Uterus (tissue), 3 donors: ENCODE measurements at regions not wholly inside any gene's neighbourhood (a gene's known extent, or its start where the extent isn't known, plus 50 kb on each side); places are given as distances from the start of the nearest gene placed in this dataset.

Source experiments
- DNase-seq, 2 donors: peaks; one replicate each; pipeline ENCODE4 v3.0.0-alpha.2; 2019 to 2020
- H3K27ac ChIP-seq, 2 donors: fragments of 200-600 bp; sonication (generic); 1 replicate in 1 of 2; 2 replicates in 1 of 2; pipeline ENCODE4 v1.5.1; 2016 to 2018
- H3K27me3 ChIP-seq, 2 donors: fragments of 200-600 bp; sonication (generic); one replicate each; pipeline ENCODE4 v1.5.1; 2018 to 2019; ENCODE audit warnings: control low read depth in 1 of 2
- H3K36me3 ChIP-seq, 2 donors: fragments of 200-600 bp; sonication (generic); one replicate each; pipeline ENCODE4 v1.5.1; 2019; ENCODE audit warnings: control low read depth in 1 of 2
- H3K4me1 ChIP-seq, 2 donors: fragments of 200-600 bp; sonication (generic); one replicate each; pipeline ENCODE4 v1.5.1; 2018 to 2019; ENCODE audit warnings: control low read depth in 1 of 2
- H3K4me3 ChIP-seq, 2 donors: fragments of 200-600 bp; sonication (generic); 1 replicate in 1 of 2; 2 replicates in 1 of 2; pipeline ENCODE4 v1.5.1; 2018 to 2019; ENCODE audit warnings: mild to moderate bottlenecking in 1 of 2
- H3K9me3 ChIP-seq, 2 donors: fragments of 200-600 bp; sonication (generic); one replicate each; pipeline ENCODE4 v1.5.1; 2019; ENCODE audit warnings: control low read depth in 1 of 2
- CTCF ChIP-seq, 4 experiments: fragments of 200-600 bp in 2 of 4; fragments of 450-650 bp in 2 of 4; sonication (generic) in 2 of 4; IDR thresholded peaks; one replicate each; pipeline ENCODE4 v1.5.1; 2016 to 2019; ENCODE audit warnings: antibody characterized with exemption in 4 of 4, mild to moderate bottlenecking in 2 of 4, moderate library complexity in 1 of 4
- POLR2A ChIP-seq, 2 donors: fragments of 450-650 bp; IDR thresholded peaks; one replicate each; pipeline ENCODE4 v1.6.1; 2016; ENCODE audit warnings: antibody characterized with exemption in 2 of 2, mild to moderate bottlenecking in 1 of 2, moderate library complexity in 1 of 2
- intact Hi-C: fragments of 100-400 bp; cut with DNase I; formaldehyde crosslinking; loops from one replicate; pipeline ENCODE4 v1.15.1; 2023; ENCODE audit warnings: low total_unique reads
- donor health status: DM: yes; HTN: yes; CAD: no.

- H3K4me3 ChIP-seq = no peak overlapping the region
- intact Hi-C loops = no loop called here
- DNase-seq = no peak
Observed at GRCh38 chr10:1960982-1961381, 223.7 kb upstream of the ADARB2 start.

GRCh38 chr10:1957057-1957456, 219.7 kb upstream of the ADARB2 start:
- Histone ChIP-seq H3K27ac (no peak overlapping the region), H3K27me3 (no peaks in the 10 kb centered on the region), H3K4me3 (no peak overlapping the region), H3K9me3 (peaks cover 0 to 3% of the 10 kb centered on the region in 2 donors), H3K4me1 (no peaks in the 10 kb centered on the region), H3K36me3 (no peaks in the 10 kb centered on the region)
- no peak for DNase-seq
- intact Hi-C loops = no loop called here
- no peak for TF ChIP-seq POLR2A (IDR thresholded peaks at IDR 0.05)
- no peak for TF ChIP-seq CTCF (IDR thresholded peaks at IDR 0.05)

More at GRCh38 chr10:1960982-1961381, 223.7 kb upstream of the ADARB2 start:
- TF ChIP-seq POLR2A (IDR thresholded peaks at IDR 0.05) (no peak), CTCF (IDR thresholded peaks at IDR 0.05) (no peak)
- Histone ChIP-seq H3K27me3 (no peaks in the 10 kb centered on the region), H3K36me3 (no peaks in the 10 kb centered on the region), H3K4me1 (no peaks in the 10 kb centered on the region), H3K9me3 (peaks cover 0 to 3% of the 10 kb centered on the region in 2 donors), H3K27ac (no peak overlapping the region)

GRCh38 chr10:1954300-1954699, 217.0 kb upstream of the ADARB2 start:
- DNase-seq = no peak
- Histone ChIP-seq H3K9me3 (peaks cover 0 to 3% of the 10 kb centered on the region in 2 donors), H3K36me3 (no peaks in the 10 kb centered on the region), H3K4me3 (no peak overlapping the region), H3K27me3 (no peaks in the 10 kb centered on the region), H3K27ac (no peak overlapping the region), H3K4me1 (no peaks in the 10 kb centered on the region)
- intact Hi-C loops = no loop called here
- no peak for TF ChIP-seq CTCF (IDR thresholded peaks at IDR 0.05)
- no peak for TF ChIP-seq POLR2A (IDR thresholded peaks at IDR 0.05)

- H3K4me1 ChIP-seq = no peaks in the 10 kb centered on the region
- no peaks in the 10 kb centered on the region for H3K36me3 ChIP-seq
- no peak for DNase-seq
- intact Hi-C loops = no loop called here
- no peak overlapping the region for H3K4me3 ChIP-seq
- peaks cover 0 to 3% of the 10 kb centered on the region in 2 donors for H3K9me3 ChIP-seq
- no peak overlapping the region for H3K27ac ChIP-seq
- H3K27me3 ChIP-seq = no peaks in the 10 kb centered on the region
- TF ChIP-seq POLR2A (IDR thresholded peaks at IDR 0.05) (no peak), CTCF (IDR thresholded peaks at IDR 0.05) (no peak)
Observed at GRCh38 chr10:1952126-1953095, 215.1 kb upstream of the ADARB2 start.

GRCh38 chr10:1950803-1951495, 213.6 kb upstream of the ADARB2 start:
- Histone ChIP-seq H3K4me1 (no peaks in the 10 kb centered on the region), H3K4me3 (no peak overlapping the region), H3K9me3 (no peaks in the 10 kb centered on the region), H3K27me3 (no peaks in the 10 kb centered on the region), H3K27ac (no peak overlapping the region), H3K36me3 (no peaks in the 10 kb centered on the region)
- no peak for TF ChIP-seq CTCF (IDR thresholded peaks at IDR 0.05)
- no peak for TF ChIP-seq POLR2A (IDR thresholded peaks at IDR 0.05)
- intact Hi-C loops = no loop called here
- no peak for DNase-seq
